ENCODE measurements at regions not wholly inside any gene's neighbourhood (a gene's known extent, or its start where the extent isn't known, plus 50 kb on each side); places are given as distances from the start of the nearest gene placed in this dataset.

GRCh38 chr19:37829526-37829925, 50.1 kb upstream of the ZNF573 start:
- H3K4me3 Mint-ChIP-seq, result no peak overlapping the region
- H3K27ac Mint-ChIP-seq, result no peak overlapping the region
- no peaks in the 10 kb centered on the region for H3K4me1 Mint-ChIP-seq (ENCODE audit: low read depth)
- peaks cover 50% of the 10 kb centered on the region for H3K9me3 Mint-ChIP-seq
- H3K36me3 Mint-ChIP-seq (ENCODE audit: low read depth), result peaks cover 8% of the 10 kb centered on the region
- no peaks in the 10 kb centered on the region for H3K27me3 Mint-ChIP-seq

Data from stimulated activated naive CD8-positive, alpha-beta T cell treated with anti-CD3 and anti-CD28 coated beads, Interleukin-15, Interleukin-2, amounts not matched to agents 100 ng/mL and 50 ng/mL, for 24 hours (primary cell).